ENCODE measurements at regions not wholly inside any gene's neighbourhood (a gene's known extent, or its start where the extent isn't known, plus 50 kb on each side); places are given as distances from the start of the nearest gene placed in this dataset.

- intact Hi-C loops (cut with DNase I), result no loop called here
- H3K4me3 ChIP-seq, result no peak overlapping the region
- TF ChIP-seq EP300 (IDR thresholded peaks at IDR 0.05) (no peak), CTCF (IDR thresholded peaks at IDR 0.05) (no peak), POLR2A (IDR thresholded peaks at IDR 0.05) (no peak)
- peak in 1 of 5 donors; percentile 15 for DNase-seq
- H3K36me3 ChIP-seq, result no peaks in the 10 kb centered on the region
- no peak overlapping the region for H3K27ac ChIP-seq
- no peaks in the 10 kb centered on the region for H3K9me3 ChIP-seq
- 72 to 77% (median 73%) methylated on average over 38 of the region's 38 CpGs for WGBS, 3 donors
- H3K4me1 ChIP-seq (ENCODE audit: insufficient read depth), result no peaks in the 10 kb centered on the region
- no peaks in the 10 kb centered on the region for H3K27me3 ChIP-seq
Observed at GRCh38 chr20:21607971-21608725, 94.3 kb upstream of the NKX2-2 start.

GRCh38 chr20:21601799-21602198 is 87.9 kb upstream of the NKX2-2 start:
- H3K27ac ChIP-seq, result no peak overlapping the region

GRCh38 chr20:21586682-21587081 is 72.8 kb upstream of the NKX2-2 start:
- H3K4me1 ChIP-seq (ENCODE audit: insufficient read depth), result no peaks in the 10 kb centered on the region
- no peak for DNase-seq
- H3K27ac ChIP-seq, result no peak overlapping the region
- intact Hi-C loops (cut with DNase I), result no loop called here
- TF ChIP-seq CTCF (IDR thresholded peaks at IDR 0.05) (no peak), EP300 (IDR thresholded peaks at IDR 0.05) (no peak), POLR2A (IDR thresholded peaks at IDR 0.05) (no peak)
- H3K9me3 ChIP-seq, result no peaks in the 10 kb centered on the region
- 76 to 80% (median 80%) methylated on average over 4 of the region's 4 CpGs for WGBS, 3 donors
- no peaks in the 10 kb centered on the region for H3K27me3 ChIP-seq
- H3K4me3 ChIP-seq, result no peak overlapping the region
- no peaks in the 10 kb centered on the region for H3K36me3 ChIP-seq

More at GRCh38 chr20:21601799-21602198, 87.9 kb upstream of the NKX2-2 start:
- no peak overlapping the region for H3K4me3 ChIP-seq
- 64 to 76% (median 75%) methylated on average over 4 of the region's 4 CpGs for WGBS, 3 donors
- no peak for TF ChIP-seq CTCF (IDR thresholded peaks at IDR 0.05)
- no peak for TF ChIP-seq POLR2A (IDR thresholded peaks at IDR 0.05)
- no peak for TF ChIP-seq EP300 (IDR thresholded peaks at IDR 0.05)
- DNase-seq, result no peak
- H3K36me3 ChIP-seq, result no peaks in the 10 kb centered on the region
- no peaks in the 10 kb centered on the region for H3K4me1 ChIP-seq (ENCODE audit: insufficient read depth)
- intact Hi-C loops (cut with DNase I), result no loop called here
- no peaks in the 10 kb centered on the region for H3K27me3 ChIP-seq
- no peaks in the 10 kb centered on the region for H3K9me3 ChIP-seq

DNA sequence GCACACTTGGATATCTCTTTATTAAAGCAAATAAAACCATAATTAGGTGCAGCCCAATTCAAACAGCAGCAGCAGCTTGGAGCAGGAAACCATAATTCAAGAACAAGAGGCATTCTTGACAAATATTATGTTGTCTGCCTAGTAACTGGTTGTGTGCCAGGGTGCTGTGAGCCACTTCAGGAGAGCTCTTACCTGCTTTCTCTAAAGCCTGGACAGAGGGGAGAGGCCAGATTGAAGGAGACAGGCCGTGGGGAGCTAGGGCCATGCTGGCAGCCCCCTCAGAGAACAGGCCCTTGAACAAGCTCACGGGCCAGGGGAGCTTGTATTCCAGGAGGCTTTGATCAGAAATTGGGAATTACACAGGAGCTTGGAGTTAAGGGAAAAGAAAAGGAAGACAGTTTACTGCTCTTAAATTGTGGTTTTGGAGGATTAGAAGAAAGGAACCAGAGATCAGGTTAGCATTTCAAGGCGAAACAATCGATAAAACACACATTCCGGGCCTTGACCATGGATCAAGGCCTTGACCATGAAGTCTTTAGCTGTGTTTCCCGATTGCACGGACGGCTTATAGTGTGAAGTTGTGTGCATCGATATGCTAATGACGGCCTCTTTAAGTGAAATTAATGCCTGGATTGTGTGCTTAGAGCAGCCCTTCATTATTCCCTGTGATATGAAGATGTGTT is 69.8 kb upstream of the NKX2-2 start:
- Histone ChIP-seq H3K36me3 (no peaks in the 10 kb centered on the region), H3K27ac (no peak overlapping the region), H3K9me3 (no peaks in the 10 kb centered on the region), H3K4me1 (ENCODE audit: insufficient read depth) (no peaks in the 10 kb centered on the region), H3K27me3 (no peaks in the 10 kb centered on the region), H3K4me3 (no peak overlapping the region)
- intact Hi-C loops (cut with DNase I), result no loop called here
- WGBS, 3 donors, result 52 to 71% (median 64%) methylated on average over 10 of the region's 10 CpGs
- TF ChIP-seq CTCF (IDR thresholded peaks at IDR 0.05) (no peak), EP300 (IDR thresholded peaks at IDR 0.05) (no peak), POLR2A (IDR thresholded peaks at IDR 0.05) (no peak)
- DNase-seq, result no peak
